DND-41 (cell line): ENCODE measurements at regions not wholly inside any gene's neighbourhood (a gene's known extent, or its start where the extent isn't known, plus 50 kb on each side); places are given as distances from the start of the nearest gene placed in this dataset.

Experiments used
- CTCF ChIP-seq: IDR thresholded peaks from 2 replicates; pipeline ENCODE4 v1.5.1; 2012; ENCODE audit warnings: borderline replicate concordance, low read length, moderate library complexity, mild to moderate bottlenecking; ENCODE audit not compliant: poor library complexity, severe bottlenecking; ENCODE audit errors: extremely low read depth
- EZH2 ChIP-seq: IDR thresholded peaks from 3 replicates; pipeline ENCODE4 v1.6.1; 2012; ENCODE audit warnings: borderline replicate concordance, low read depth, mild to moderate bottlenecking, moderate library complexity, low read length, inconsistent platforms; ENCODE audit not compliant: severe bottlenecking

- TF ChIP-seq EZH2 (no peak), CTCF (no peak)
Observed at GRCh38 chr6:164252291-164252690, 837.8 kb downstream of the QKI start.
